Uterus (tissue), 2 donors: ENCODE measurements at regions not wholly inside any gene's neighbourhood (a gene's known extent, or its start where the extent isn't known, plus 50 kb on each side); places are given as distances from the start of the nearest gene placed in this dataset.

ENCODE experiments used
- POLR2A ChIP-seq, 2 donors: fragments of 450-650 bp; IDR thresholded peaks; one replicate each; pipeline ENCODE4 v1.6.1; 2016; ENCODE audit warnings: antibody characterized with exemption in 2 of 2, mild to moderate bottlenecking in 1 of 2, moderate library complexity in 1 of 2
- TF ChIP-seq, protein P1 (sequence below), 4 experiments: fragments of 200-600 bp in 2 of 4; fragments of 450-650 bp in 2 of 4; sonication (generic) in 2 of 4; IDR thresholded peaks; one replicate each; pipeline ENCODE4 v1.5.1; 2016 to 2019; ENCODE audit warnings: antibody characterized with exemption in 4 of 4, mild to moderate bottlenecking in 2 of 4, moderate library complexity in 1 of 4

DNA sequence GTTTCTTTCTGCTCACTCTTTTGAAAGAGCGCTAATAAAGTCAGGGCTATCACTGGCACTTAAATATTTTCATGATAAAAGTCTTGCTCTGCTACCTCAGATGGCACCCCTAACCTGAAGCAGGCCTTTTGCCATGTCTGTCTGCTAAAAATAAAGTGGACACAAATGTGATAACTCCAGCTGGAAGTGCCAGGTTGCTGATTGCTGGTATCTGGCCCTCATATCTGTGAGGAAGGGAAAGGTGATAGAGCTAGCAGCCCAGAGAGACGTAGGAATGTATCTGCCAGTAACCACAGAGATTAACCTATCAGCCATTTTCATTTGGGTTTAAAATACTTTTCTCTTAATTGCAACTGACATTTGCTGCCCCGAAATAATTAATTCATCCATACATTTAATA is 127.9 kb downstream of the GRIN2B start:
- TF ChIP-seq, protein P1, sequence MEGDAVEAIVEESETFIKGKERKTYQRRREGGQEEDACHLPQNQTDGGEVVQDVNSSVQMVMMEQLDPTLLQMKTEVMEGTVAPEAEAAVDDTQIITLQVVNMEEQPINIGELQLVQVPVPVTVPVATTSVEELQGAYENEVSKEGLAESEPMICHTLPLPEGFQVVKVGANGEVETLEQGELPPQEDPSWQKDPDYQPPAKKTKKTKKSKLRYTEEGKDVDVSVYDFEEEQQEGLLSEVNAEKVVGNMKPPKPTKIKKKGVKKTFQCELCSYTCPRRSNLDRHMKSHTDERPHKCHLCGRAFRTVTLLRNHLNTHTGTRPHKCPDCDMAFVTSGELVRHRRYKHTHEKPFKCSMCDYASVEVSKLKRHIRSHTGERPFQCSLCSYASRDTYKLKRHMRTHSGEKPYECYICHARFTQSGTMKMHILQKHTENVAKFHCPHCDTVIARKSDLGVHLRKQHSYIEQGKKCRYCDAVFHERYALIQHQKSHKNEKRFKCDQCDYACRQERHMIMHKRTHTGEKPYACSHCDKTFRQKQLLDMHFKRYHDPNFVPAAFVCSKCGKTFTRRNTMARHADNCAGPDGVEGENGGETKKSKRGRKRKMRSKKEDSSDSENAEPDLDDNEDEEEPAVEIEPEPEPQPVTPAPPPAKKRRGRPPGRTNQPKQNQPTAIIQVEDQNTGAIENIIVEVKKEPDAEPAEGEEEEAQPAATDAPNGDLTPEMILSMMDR (IDR thresholded peaks at IDR 0.05): no peak
- TF ChIP-seq POLR2A (IDR thresholded peaks at IDR 0.05): no peak
